Nephron (organoid): ENCODE measurements at regions not wholly inside any gene's neighbourhood (a gene's known extent, or its start where the extent isn't known, plus 50 kb on each side); places are given as distances from the start of the nearest gene placed in this dataset.

ENCODE experiments used
- H3K27ac Mint-ChIP-seq, 3 experiments: 2 replicates each; pipeline ENCODE4 v1.8.0; 2020; ENCODE audit warnings: mixed read lengths in 3 of 3, mild to moderate bottlenecking in 2 of 3, moderate library complexity in 1 of 3
- H3K27me3 Mint-ChIP-seq: 2 replicates; pipeline ENCODE4 v1.8.0; 2021; ENCODE audit warnings: low read depth, mild to moderate bottlenecking, moderate library complexity, mixed read lengths
- H3K36me3 Mint-ChIP-seq: 2 replicates; pipeline ENCODE4 v1.8.0; 2020; ENCODE audit warnings: low read depth, mixed read lengths
- H3K4me1 Mint-ChIP-seq: 2 replicates; pipeline ENCODE4 v1.8.0; 2020; ENCODE audit warnings: mixed read lengths
- H3K4me3 Mint-ChIP-seq, 3 experiments: 2 replicates each; pipeline ENCODE4 v1.8.0; 2020; ENCODE audit warnings: mild to moderate bottlenecking in 3 of 3, mixed read lengths in 3 of 3, moderate library complexity in 2 of 3
- H3K9me3 Mint-ChIP-seq: 2 replicates; pipeline ENCODE4 v1.8.0; 2020; ENCODE audit warnings: mixed read lengths
- CTCF ChIP-seq, 3 experiments: fragments of 200-600 bp; sonication (generic); IDR thresholded peaks; one replicate each; pipeline ENCODE4 v1.5.0; 2021; ENCODE audit warnings: antibody characterized with exemption in 3 of 3; ENCODE audit not compliant: unreplicated experiment in 3 of 3

- no peaks in the 10 kb centered on the region for H3K27me3 Mint-ChIP-seq
Observed at GRCh38 chr2:52520644-52521043, 1247.0 kb upstream of the CHAC2 start.

GRCh38 chr2:52518678-52519077 lies 1248.9 kb upstream of the CHAC2 start:
- H3K9me3 Mint-ChIP-seq: no peaks in the 10 kb centered on the region
- TF ChIP-seq CTCF (IDR thresholded peaks at IDR 0.05; ENCODE audit: unreplicated experiment in 3 of 3): no peak
- no peak overlapping the region for H3K4me3 Mint-ChIP-seq
- H3K36me3 Mint-ChIP-seq: no peaks in the 10 kb centered on the region
- no peaks in the 10 kb centered on the region for H3K4me1 Mint-ChIP-seq
- no peaks in the 10 kb centered on the region for H3K27me3 Mint-ChIP-seq
- no peak overlapping the region for H3K27ac Mint-ChIP-seq

More at GRCh38 chr2:52520644-52521043, 1247.0 kb upstream of the CHAC2 start:
- TF ChIP-seq CTCF (IDR thresholded peaks at IDR 0.05; ENCODE audit: unreplicated experiment in 3 of 3): no peak
- Mint-ChIP-seq H3K36me3 (no peaks in the 10 kb centered on the region), H3K4me3 (no peak overlapping the region), H3K9me3 (no peaks in the 10 kb centered on the region), H3K27ac (no peak overlapping the region), H3K4me1 (no peaks in the 10 kb centered on the region)

GRCh38 chr2:52512760-52513159 lies 1254.8 kb upstream of the CHAC2 start:
- Mint-ChIP-seq H3K9me3 (no peaks in the 10 kb centered on the region), H3K36me3 (no peaks in the 10 kb centered on the region), H3K27ac (no peak overlapping the region), H3K27me3 (no peaks in the 10 kb centered on the region), H3K4me1 (no peaks in the 10 kb centered on the region), H3K4me3 (no peak overlapping the region)
- no peak for TF ChIP-seq CTCF (IDR thresholded peaks at IDR 0.05; ENCODE audit: unreplicated experiment in 3 of 3)

- Mint-ChIP-seq H3K27ac (no peak overlapping the region), H3K4me3 (no peak overlapping the region), H3K9me3 (no peaks in the 10 kb centered on the region), H3K4me1 (no peaks in the 10 kb centered on the region), H3K27me3 (no peaks in the 10 kb centered on the region), H3K36me3 (no peaks in the 10 kb centered on the region)
- no peak for TF ChIP-seq CTCF (IDR thresholded peaks at IDR 0.05; ENCODE audit: unreplicated experiment in 3 of 3)
Observed at GRCh38 chr2:52510432-52510831, 1257.2 kb upstream of the CHAC2 start.

- peaks cover 8% of the 10 kb centered on the region for H3K4me1 Mint-ChIP-seq
- no peak overlapping the region for H3K27ac Mint-ChIP-seq
- H3K27me3 Mint-ChIP-seq: no peaks in the 10 kb centered on the region
- no peaks in the 10 kb centered on the region for H3K36me3 Mint-ChIP-seq
- no peak for TF ChIP-seq CTCF (IDR thresholded peaks at IDR 0.05; ENCODE audit: unreplicated experiment in 3 of 3)
- H3K9me3 Mint-ChIP-seq: peaks cover 3% of the 10 kb centered on the region
- H3K4me3 Mint-ChIP-seq: no peak overlapping the region
Observed at GRCh38 chr2:52502476-52502860, 1265.1 kb upstream of the CHAC2 start.

- H3K4me1 Mint-ChIP-seq: peaks cover 8% of the 10 kb centered on the region
- H3K4me3 Mint-ChIP-seq: no peak overlapping the region
- H3K36me3 Mint-ChIP-seq: no peaks in the 10 kb centered on the region
- H3K9me3 Mint-ChIP-seq: peaks cover 3% of the 10 kb centered on the region
- no peak for TF ChIP-seq CTCF (IDR thresholded peaks at IDR 0.05; ENCODE audit: unreplicated experiment in 3 of 3)
- no peaks in the 10 kb centered on the region for H3K27me3 Mint-ChIP-seq
- peak overlapping the region in 1 of 3 experiments; percentile 8 for H3K27ac Mint-ChIP-seq
Observed at GRCh38 chr2:52501715-52502475, 1265.7 kb upstream of the CHAC2 start.
